ENCODE measurements at regions not wholly inside any gene's neighbourhood (a gene's known extent, or its start where the extent isn't known, plus 50 kb on each side); places are given as distances from the start of the nearest gene placed in this dataset.
"Not testable (repeated sequence)": the region's sequence is repeated elsewhere in the genome, so short reads cannot be mapped to it uniquely, and the experiment has no call there.

- DNase-seq (ENCODE audit: low read depth): no peak
Measured at GRCh38 chr21:32884062-32884461, 112.5 kb upstream of the PAXBP1 start.

DNA sequence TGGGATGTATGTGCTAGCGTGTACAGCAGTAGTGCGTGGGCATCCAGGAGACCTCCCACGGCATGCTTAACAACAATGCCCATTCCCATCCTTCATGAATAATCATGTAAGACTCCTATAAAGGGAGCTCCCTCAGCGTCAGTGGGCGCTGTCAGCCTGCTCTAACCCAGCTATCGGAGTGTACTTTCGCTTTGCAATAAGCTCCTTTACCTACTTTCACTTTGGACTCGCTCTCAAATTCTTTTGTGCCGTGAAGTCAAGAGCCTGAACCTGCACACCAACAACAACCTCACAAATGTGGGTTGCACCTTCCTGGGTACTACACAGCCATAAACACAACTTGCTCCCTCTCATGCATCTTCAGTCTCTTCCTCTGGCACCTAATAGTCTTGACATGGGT lies 114.8 kb upstream of the PAXBP1 start:
- DNase-seq (ENCODE audit: low read depth): peak; percentile 6

- no peak for DNase-seq (ENCODE audit: low read depth)
Measured at GRCh38 chr21:32887026-32887425, 115.5 kb upstream of the PAXBP1 start.

- peak; percentile 27 for DNase-seq (ENCODE audit: low read depth)
Measured at GRCh38 chr21:32888971-32889370, 117.4 kb upstream of the PAXBP1 start.

GRCh38 chr21:32889596-32889995 lies 118.0 kb upstream of the PAXBP1 start:
- DNase-seq (ENCODE audit: low read depth): peak; percentile 9

DNA sequence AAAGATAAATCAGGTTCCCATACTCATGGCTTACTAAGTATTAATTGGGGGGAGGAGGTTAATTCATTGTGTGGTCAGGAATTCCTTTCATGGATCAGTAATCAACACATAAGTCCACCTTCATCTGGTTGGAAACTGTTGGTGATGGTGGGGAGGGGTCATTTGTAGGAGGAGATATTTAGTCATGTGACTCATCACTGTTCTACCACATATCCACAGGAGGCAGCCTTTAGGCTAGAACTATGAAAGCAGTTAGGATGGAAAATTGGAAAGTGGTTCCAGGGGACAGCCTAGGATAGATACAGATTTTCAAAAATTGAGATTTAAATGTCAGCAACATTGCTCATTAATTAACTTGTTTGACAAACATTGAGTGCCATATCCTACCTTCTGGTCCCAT lies 122.8 kb upstream of the PAXBP1 start:
- DNase-seq (ENCODE audit: low read depth): no peak

- DNase-seq (ENCODE audit: low read depth): no peak
Measured at GRCh38 chr21:32900814-32901213, 124.9 kb upstream of the OLIG2 start.

DNA sequence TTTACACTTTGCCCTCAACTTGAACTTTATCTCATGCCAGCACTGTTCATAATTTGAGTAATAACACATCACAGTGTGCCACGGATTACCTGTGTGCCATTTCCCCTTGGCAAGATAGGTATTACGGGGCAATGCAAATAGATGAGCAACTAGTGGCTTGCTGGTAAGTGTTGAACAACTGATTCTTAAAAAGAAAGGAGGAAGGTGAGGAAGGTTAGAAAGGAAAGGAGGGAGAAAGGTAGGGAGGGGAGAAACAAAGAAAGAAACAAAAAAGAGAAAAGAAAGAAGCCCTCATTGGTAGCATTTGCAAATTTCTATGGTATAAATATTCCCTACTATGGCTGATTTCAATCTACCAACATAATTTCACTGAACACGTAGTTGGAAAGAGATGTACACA lies 118.2 kb upstream of the OLIG2 start:
- no peak for DNase-seq (ENCODE audit: low read depth)

DNA sequence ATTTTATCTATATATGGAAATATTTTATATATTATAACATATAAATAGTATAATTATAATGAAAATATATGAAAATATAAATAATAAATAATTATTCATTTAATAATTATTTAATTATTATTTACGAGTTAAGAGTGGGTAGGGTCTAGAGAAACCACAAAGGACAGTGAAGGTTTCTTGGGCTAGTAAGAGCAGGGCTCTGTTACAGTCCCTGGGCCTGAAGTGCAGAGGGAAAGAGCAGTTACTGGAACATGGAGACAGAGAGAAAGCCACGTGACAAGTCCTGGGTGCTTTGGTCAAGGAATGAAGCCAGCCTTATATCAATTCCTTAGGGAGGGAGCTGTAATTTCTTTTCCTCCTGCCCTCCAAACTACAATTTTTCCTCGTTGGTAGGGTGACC lies 117.2 kb upstream of the OLIG2 start:
- no peak for DNase-seq (ENCODE audit: low read depth)

DNA sequence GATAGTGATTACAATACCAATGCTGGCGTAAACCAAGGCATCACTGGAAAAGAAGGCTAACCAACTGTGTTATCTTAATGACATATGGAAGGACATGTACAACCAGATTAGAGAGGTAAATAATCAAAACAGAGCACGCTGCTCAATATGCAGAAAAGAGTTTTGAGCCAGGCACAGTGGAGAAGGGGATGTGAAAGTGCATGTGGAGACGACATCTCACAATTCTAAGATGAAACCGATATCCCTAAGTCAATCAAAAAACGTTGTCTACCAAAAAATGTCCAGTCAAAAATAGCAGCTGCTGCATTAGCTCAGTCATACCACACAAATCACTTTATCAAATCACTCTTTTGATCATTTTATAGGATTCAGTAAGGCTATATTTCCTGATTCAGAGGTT lies 116.3 kb upstream of the OLIG2 start:
- no peak for DNase-seq (ENCODE audit: low read depth)

- DNase-seq (ENCODE audit: low read depth): no peak
Measured at GRCh38 chr21:32914424-32915039, 111.2 kb upstream of the OLIG2 start.

DNA sequence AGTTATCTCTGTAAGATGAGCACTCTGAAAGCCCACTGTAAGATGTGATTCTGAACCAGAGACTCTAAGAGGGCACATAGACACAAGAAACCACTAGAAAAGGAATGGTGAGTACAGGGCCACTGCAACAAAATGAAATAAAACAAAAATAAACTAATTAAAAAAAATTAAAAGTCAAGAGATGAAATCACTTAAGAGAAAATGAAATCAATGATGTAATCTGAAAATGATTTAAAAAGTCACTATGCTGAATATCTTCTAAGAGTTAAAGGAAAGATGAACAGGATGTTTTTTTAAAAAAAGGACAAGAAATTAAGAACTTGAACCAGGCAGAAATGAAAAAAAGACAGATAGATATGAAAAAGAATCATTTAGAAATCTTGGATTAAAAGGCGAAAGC lies 110.6 kb upstream of the OLIG2 start:
- no peak for DNase-seq (ENCODE audit: low read depth)

DNA sequence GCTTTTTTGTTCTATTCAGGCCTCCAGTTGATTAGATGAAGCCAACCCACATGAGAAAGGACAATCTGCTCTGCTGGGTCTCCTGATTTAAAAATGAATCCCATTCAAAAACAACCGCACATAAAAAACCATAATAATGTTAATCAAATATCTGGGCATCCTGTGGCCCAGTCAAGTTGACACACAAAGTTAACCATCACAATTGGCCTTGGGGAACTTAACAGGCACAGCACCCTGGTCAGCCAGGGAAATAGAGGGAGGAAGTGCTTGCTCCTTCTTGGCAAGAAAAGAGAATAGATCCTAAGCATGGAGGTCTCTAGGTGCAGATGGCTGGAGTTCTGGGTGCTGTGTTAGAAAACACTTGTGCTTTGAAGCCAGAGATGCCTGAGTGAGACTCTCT lies 109.6 kb upstream of the OLIG2 start:
- DNase-seq (ENCODE audit: low read depth): no peak

GRCh38 chr21:32916522-32917099 lies 109.1 kb upstream of the OLIG2 start:
- peak; percentile 2 for DNase-seq (ENCODE audit: low read depth)

GRCh38 chr21:32917362-32918135 lies 108.2 kb upstream of the OLIG2 start:
- no peak for DNase-seq (ENCODE audit: low read depth)

DNA sequence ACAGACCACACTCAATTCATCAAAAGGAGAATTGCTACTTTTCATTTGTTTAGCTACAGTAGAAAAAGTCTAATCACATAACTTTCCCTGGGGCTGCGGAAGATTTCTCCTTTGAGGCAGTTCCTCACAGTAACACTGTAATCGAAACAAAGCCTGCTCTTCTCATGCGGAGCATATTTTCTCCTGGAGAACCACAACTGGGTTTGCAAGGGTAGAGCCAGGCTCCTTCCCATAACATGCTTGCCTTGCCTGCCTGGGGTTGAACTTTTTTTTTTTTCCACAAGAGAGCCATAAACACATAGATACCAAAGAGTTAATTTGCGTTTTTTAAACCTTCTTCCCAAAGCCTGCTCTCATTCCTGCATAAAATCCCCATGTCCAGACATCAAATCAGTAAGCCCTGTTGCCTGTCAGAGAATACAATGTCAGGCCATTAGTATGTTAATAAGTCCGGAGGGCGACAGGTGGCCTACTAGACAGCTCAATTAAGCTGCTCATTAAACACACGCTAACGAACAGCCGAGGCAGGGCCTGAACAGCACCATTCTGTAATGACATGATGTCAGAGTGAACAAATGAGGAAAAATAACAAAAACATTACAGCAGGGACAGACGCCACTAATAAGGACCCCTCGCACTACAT lies 107.1 kb upstream of the OLIG2 start:
- DNase-seq (ENCODE audit: low read depth): no peak

DNA sequence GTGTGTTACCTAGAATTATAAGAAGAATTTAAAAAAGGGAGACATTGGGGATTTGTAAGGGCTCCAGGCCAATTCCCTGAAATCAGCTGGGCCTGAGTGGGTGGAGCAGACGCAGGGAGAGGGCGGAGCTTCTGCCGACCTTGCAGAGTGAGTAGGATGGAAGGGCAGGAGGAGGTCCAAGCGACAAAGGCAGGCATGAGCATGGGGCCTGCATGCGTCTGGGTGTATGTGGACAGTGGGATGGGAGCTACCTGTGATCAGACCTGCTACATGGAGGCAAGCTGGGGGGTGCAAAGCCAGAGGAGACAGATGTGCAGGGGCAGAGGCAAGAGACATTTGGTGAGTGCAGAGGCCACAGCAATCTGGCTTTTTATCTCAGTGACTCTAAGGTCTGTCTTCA lies 105.3 kb upstream of the OLIG2 start:
- DNase-seq (ENCODE audit: low read depth): no peak

DNA sequence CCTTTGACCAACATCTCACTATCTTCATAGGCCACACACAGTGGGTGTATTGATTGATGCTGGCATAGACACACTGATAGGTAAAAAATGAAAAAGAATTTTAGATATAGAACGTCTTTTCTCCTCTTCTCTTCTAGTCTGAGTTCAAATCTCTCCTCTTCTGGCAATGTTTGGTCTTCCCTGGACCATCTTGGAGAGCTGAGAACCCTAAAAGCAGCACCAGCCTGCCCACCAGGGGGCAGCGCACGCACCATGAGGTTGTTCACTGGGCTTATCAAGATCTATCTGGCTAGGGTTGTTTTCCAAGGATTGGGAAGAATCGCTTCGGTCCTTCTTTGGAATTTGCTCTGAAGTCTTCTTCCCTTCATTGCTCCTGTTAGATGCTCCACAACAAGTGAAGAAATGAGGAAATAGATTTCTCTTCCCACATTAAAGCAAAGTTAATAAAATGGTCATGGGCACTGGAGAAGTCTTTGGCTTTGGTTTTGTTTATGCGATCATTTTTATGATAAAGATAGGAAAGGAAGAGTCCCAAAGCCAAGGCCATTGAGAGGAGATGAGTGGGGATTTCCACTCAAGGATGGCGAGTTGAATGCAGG lies 104.0 kb upstream of the OLIG2 start:
- peak; percentile 17 for DNase-seq (ENCODE audit: low read depth)

DNA sequence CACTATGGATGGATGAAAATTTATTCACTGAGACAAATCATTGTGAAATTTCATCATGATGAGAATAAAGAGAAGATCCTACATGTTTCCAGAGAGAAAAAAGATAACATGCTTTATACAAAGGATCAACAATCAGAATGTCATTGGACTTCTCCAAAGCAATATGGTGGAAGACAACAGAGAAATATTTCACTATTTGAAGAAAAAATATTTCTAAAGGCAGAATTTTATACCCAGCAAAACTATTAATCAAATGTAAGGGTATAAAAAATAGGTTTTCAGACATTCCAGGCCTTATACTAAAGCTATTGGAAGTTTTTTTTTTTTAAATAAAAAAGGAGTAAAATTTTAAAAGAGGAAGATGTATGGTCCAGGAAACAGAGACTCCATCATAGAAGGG lies 100.6 kb upstream of the OLIG2 start:
- no peak for DNase-seq (ENCODE audit: low read depth)

GRCh38 chr21:32929633-32930038 lies 96.1 kb upstream of the OLIG2 start:
- DNase-seq (ENCODE audit: low read depth): no peak

- DNase-seq (ENCODE audit: low read depth): no peak
Measured at GRCh38 chr21:32930673-32931072, 95.1 kb upstream of the OLIG2 start.

DNA sequence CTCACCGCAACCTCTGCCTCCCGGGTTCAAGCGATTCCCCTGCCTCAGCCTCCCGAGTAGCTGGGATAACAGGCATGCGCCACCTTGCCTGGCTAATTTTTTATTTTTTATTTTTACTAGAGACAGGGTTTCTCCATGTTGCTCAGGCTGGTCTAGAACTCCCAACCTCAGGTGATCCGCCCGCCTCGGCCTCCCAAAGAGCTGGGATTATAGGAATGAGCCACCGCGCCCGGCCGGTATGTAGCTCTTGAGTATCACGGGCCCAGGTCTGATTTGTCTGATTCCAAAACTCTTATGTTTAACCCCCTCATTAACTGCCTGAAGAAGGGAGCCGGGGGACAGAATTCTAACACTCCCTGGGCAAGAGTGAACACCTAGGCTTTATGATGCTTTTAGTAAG lies 91.7 kb upstream of the OLIG2 start:
- not testable (repeated sequence) for DNase-seq (ENCODE audit: low read depth)

- no peak for DNase-seq (ENCODE audit: low read depth)
Measured at GRCh38 chr21:32934829-32935228, 90.9 kb upstream of the OLIG2 start.

All from EH (cell line).